Gastrocnemius medialis (tissue), 4 donors: ENCODE measurements at regions not wholly inside any gene's neighbourhood (a gene's known extent, or its start where the extent isn't known, plus 50 kb on each side); places are given as distances from the start of the nearest gene placed in this dataset.

Experiments used
- POLR2A ChIP-seq, 2 donors: fragments of 450-650 bp; IDR thresholded peaks; one replicate each; pipeline ENCODE4 v1.6.1; 2017; ENCODE audit warnings: antibody characterized with exemption in 2 of 2, mild to moderate bottlenecking in 2 of 2, moderate library complexity in 2 of 2
- TF ChIP-seq, protein P1 (sequence below), 5 experiments: fragments of 450-650 bp in 3 of 5; fragments of 200-600 bp in 2 of 5; sonication (generic) in 2 of 5; IDR thresholded peaks in 4 of 5; conservative IDR thresholded peaks in 1 of 5; 1 replicate in 4 of 5; 2 replicates in 1 of 5; pipeline ENCODE4 v1.5.1; 2016 to 2019; ENCODE audit warnings: antibody characterized with exemption in 5 of 5, mild to moderate bottlenecking in 3 of 5, moderate library complexity in 3 of 5

DNA sequence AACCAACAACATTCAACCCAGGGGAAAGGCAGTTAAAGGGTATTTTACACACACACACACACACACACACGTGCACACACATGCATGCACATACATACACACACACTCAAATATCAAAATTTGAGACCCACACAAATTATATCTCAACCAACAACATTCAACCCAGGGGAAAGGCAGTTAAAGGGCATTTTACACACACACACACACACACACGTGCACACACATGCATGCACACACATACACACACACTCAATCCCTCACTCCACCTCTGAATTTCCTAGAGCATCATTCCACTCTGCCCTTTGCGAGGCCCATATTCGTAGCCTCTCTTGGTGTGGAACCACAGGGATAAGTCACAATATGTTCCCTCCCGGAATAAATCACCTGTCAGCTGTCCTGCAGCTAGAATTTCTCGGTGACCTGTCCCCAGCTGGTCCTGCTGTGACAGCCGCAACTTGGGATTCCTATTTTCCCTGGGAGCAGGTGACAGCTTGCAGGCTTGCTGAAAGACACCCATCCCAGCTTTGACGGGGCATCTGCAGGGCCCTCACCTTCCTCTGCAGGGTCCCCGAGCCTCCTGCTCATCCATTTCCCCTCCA is 122.7 kb downstream of the PSMG1 start:
- TF ChIP-seq, protein P1, sequence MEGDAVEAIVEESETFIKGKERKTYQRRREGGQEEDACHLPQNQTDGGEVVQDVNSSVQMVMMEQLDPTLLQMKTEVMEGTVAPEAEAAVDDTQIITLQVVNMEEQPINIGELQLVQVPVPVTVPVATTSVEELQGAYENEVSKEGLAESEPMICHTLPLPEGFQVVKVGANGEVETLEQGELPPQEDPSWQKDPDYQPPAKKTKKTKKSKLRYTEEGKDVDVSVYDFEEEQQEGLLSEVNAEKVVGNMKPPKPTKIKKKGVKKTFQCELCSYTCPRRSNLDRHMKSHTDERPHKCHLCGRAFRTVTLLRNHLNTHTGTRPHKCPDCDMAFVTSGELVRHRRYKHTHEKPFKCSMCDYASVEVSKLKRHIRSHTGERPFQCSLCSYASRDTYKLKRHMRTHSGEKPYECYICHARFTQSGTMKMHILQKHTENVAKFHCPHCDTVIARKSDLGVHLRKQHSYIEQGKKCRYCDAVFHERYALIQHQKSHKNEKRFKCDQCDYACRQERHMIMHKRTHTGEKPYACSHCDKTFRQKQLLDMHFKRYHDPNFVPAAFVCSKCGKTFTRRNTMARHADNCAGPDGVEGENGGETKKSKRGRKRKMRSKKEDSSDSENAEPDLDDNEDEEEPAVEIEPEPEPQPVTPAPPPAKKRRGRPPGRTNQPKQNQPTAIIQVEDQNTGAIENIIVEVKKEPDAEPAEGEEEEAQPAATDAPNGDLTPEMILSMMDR (IDR thresholded peaks at IDR 0.05 in 4 of 5, conservative IDR thresholded peaks at IDR 0.05 in 1 of 5) = no peak
- no peak for TF ChIP-seq POLR2A (IDR thresholded peaks at IDR 0.05)
